ENCODE measurements at regions not wholly inside any gene's neighbourhood (a gene's known extent, or its start where the extent isn't known, plus 50 kb on each side); places are given as distances from the start of the nearest gene placed in this dataset.

DNA sequence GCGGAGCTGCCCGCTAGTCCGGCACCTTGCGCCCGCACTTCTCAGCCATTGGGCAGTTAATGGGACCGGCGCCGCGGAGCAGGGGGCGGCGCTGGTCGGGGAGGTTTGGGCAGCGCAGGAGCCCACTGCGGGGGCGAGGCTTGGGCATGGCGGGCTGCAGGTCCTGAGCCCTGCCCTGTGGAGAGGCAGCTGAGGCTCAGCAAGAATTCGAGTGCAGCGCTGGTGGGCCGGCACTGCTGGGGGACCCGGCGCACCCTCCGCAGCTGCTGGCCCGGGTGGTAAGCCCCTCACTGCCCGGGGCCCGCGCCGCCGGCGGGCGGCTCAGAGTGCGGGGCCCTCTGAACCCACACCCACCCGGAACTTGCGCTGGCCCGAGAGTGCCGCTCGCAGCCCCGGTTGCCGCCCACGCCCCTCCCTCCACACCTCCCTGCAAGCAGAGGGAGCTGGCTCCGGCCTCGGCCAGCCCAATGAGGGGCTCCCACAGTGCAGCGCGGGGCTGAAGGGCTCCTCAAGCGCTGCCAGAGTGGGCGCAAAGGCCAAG, 835.0 kb downstream of the TBL1XR1 start:
- H3K4me3 ChIP-seq (replicated peaks; ENCODE audit: low read depth, low read length): no peak overlapping the region
- TF ChIP-seq, protein P1, sequence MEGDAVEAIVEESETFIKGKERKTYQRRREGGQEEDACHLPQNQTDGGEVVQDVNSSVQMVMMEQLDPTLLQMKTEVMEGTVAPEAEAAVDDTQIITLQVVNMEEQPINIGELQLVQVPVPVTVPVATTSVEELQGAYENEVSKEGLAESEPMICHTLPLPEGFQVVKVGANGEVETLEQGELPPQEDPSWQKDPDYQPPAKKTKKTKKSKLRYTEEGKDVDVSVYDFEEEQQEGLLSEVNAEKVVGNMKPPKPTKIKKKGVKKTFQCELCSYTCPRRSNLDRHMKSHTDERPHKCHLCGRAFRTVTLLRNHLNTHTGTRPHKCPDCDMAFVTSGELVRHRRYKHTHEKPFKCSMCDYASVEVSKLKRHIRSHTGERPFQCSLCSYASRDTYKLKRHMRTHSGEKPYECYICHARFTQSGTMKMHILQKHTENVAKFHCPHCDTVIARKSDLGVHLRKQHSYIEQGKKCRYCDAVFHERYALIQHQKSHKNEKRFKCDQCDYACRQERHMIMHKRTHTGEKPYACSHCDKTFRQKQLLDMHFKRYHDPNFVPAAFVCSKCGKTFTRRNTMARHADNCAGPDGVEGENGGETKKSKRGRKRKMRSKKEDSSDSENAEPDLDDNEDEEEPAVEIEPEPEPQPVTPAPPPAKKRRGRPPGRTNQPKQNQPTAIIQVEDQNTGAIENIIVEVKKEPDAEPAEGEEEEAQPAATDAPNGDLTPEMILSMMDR (IDR thresholded peaks at IDR 0.05; ENCODE audit: low read length, missing control alignments): no peak
- no peak for DNase-seq (ENCODE audit: low read depth)

DNA sequence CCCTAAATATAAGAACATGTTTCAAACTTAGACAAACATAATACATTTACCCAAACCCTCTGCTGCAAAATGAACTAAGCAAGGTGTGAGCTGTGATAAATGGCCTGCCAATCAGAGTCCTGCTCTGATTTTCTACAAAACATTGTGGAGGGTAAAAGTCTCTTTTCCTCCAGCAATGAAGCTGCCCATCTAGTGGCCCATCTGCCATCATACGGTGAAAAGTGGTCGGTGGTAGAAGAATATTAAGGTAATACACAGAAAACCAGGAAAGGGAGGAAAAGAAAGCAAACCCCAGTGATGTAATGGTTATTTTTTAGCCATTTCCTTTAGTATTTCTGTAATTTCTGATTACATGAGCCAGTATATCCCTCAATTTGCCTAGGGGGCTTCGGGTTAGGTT, 838.1 kb downstream of the TBL1XR1 start:
- DNase-seq (ENCODE audit: low read depth): no peak
- TF ChIP-seq, protein P1 (IDR thresholded peaks at IDR 0.05; ENCODE audit: low read length, missing control alignments): no peak
- H3K4me3 ChIP-seq (replicated peaks; ENCODE audit: low read depth, low read length): no peak overlapping the region

DNA sequence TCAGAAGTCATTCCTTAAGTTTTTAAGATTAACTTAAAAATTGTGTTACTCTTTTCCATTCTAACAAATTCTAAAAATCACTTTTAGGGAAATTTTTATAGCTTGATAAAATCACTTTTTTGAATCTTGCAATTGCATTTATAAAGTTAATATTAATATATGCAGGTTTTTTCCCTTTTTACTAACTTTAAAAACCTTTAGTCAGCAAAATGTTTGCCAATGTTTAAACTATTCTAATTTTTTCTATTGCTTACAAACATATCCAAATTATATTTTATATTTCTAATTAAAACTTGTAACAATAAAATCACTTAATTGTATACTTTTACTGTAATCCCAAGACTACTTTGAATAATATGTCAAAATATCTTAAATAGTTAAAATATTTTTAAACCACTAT, 839.4 kb downstream of the TBL1XR1 start:
- no peak overlapping the region for H3K4me3 ChIP-seq (replicated peaks; ENCODE audit: low read depth, low read length)
- DNase-seq (ENCODE audit: low read depth): no peak
- TF ChIP-seq, protein P1 (IDR thresholded peaks at IDR 0.05; ENCODE audit: low read length, missing control alignments): no peak

DNA sequence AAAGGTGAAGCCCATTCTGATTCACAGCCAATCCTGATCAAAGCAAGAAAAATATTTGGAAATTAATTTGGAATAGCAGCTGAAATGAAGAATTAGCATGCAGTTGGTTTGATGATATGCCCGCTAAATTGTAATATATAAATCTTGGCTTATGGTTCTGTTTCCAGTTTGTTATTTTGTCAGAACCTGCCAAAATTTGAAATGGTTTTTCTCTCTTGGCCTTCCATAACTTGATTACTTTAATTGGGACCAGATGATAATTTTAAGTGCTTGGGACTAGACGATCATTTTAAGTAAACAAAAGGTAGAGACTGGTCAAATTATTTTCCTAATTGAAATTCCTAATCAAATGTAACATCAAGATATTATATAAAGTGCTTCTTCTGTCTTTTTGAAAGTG, 842.4 kb downstream of the TBL1XR1 start:
- H3K4me3 ChIP-seq (replicated peaks; ENCODE audit: low read depth, low read length): no peak overlapping the region
- TF ChIP-seq, protein P1 (IDR thresholded peaks at IDR 0.05; ENCODE audit: low read length, missing control alignments): no peak
- no peak for DNase-seq (ENCODE audit: low read depth)

DNA sequence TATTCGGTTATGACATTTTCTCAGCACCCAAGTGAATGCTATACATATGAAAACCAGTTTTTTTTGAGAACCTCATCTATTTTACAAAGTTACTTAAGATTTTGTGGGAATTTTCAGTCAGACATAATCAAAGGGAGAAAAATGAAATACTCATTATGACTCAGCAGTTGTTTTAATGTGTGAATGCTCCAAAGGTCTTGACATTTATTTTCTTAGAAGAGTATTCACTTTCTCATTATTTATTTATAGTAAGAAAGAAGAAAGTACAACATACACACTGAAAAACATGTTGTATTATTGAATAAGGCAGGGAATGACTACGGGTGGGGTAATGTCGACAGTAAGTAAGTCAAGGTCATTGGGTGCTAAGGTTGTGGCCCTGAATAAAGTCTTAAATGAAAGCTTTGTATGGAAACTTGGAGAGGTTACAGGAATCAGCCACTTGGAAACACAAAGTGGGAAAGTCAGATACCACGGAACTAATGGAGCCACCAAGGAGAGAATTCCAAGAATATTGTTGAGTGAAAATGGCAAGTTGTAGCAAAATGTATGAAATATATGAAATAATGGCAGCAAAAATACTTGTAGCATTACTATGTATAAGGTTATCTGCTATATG, 844.5 kb downstream of the TBL1XR1 start:
- TF ChIP-seq, protein P1 (IDR thresholded peaks at IDR 0.05; ENCODE audit: low read length, missing control alignments): no peak
- no peak for DNase-seq (ENCODE audit: low read depth)
- no peak overlapping the region for H3K4me3 ChIP-seq (replicated peaks; ENCODE audit: low read depth, low read length)

DNA sequence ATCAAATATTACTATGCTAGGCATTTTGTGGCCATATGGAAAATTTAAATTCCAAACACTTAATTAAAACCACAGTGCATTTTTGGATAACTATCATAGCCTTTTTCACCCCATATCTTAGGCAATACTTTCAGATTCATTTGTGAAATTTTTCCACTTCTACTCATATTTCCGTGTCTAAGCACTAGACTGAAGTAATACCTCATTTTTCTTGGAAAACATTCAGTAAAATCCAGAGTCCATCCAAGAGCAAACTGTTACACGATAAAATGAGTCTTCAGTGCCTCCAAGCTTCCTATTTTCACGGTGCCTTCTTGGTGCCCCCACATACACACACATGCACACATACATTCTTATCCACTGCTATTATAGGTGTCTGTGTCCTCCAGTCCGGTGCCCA, 845.9 kb downstream of the TBL1XR1 start:
- TF ChIP-seq, protein P1 (IDR thresholded peaks at IDR 0.05; ENCODE audit: low read length, missing control alignments): no peak
- DNase-seq (ENCODE audit: low read depth): peak; percentile 9
- H3K4me3 ChIP-seq (replicated peaks; ENCODE audit: low read depth, low read length): no peak overlapping the region

DNA sequence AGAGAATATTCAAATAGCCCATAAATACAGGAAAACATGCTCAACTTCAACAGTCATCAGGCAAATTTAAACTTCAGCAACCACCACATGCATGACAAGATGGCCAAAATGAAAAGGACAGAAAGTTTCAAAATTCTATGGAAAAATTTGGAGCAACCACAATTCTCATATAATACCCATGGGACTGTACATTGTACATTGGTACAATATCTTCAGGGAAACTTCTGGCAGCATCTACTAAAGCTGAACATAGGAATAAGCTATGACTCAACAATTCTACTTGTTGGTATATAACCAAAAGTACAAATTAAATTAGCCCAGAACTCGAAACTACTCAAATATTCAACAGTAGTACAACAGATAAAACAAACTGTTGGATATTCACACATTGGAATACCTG, 847.6 kb downstream of the TBL1XR1 start:
- no peak for DNase-seq (ENCODE audit: low read depth)
- TF ChIP-seq, protein P1 (IDR thresholded peaks at IDR 0.05; ENCODE audit: low read length, missing control alignments): no peak
- no peak overlapping the region for H3K4me3 ChIP-seq (replicated peaks; ENCODE audit: low read depth, low read length)
